22Rv1 (cell line): ENCODE measurements at regions not wholly inside any gene's neighbourhood (a gene's known extent, or its start where the extent isn't known, plus 50 kb on each side); places are given as distances from the start of the nearest gene placed in this dataset.

Source experiments
- ZFX ChIP-seq: fragments of 450-650 bp; IDR thresholded peaks from 2 replicates; pipeline ENCODE4 v1.6.1; 2017; ENCODE audit warnings: antibody characterized with exemption, borderline replicate concordance
- TF ChIP-seq, protein P1 (sequence below): fragments of 450-650 bp; IDR thresholded peaks from 2 replicates; pipeline ENCODE4 v1.5.1; 2017; ENCODE audit warnings: mild to moderate bottlenecking

DNA sequence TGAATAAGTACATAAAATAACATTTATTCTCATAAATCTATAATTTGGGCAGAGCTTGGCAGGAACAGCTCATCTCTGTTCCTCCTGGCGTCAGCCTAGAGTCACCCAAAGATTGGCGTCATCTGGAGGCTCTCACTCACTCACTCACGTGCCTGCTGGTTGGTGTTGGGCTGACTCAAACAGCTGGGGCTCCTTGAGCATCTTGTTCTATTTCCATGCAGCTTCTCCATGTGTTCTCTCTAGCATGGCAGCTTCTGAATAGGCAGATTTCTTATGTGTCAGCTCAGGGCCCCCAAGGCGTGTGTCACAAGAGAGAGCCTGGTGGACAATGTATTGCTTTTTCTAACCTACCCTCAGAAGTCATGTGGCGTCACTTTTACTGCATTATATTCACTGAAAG lies 70.6 kb upstream of the RAB3GAP2 start:
- TF ChIP-seq, protein P1, sequence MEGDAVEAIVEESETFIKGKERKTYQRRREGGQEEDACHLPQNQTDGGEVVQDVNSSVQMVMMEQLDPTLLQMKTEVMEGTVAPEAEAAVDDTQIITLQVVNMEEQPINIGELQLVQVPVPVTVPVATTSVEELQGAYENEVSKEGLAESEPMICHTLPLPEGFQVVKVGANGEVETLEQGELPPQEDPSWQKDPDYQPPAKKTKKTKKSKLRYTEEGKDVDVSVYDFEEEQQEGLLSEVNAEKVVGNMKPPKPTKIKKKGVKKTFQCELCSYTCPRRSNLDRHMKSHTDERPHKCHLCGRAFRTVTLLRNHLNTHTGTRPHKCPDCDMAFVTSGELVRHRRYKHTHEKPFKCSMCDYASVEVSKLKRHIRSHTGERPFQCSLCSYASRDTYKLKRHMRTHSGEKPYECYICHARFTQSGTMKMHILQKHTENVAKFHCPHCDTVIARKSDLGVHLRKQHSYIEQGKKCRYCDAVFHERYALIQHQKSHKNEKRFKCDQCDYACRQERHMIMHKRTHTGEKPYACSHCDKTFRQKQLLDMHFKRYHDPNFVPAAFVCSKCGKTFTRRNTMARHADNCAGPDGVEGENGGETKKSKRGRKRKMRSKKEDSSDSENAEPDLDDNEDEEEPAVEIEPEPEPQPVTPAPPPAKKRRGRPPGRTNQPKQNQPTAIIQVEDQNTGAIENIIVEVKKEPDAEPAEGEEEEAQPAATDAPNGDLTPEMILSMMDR, result no peak
- TF ChIP-seq ZFX, result no peak
